Naive B cell (primary cell): ENCODE measurements at regions not wholly inside any gene's neighbourhood (a gene's known extent, or its start where the extent isn't known, plus 50 kb on each side); places are given as distances from the start of the nearest gene placed in this dataset.

Source experiments
- ATAC-seq, 2 donors: fragments of 150-1000 bp; cut with Tn5 transposase; 2 replicates each; pipeline ENCODE4 v1.10.0; 2021; ENCODE audit warnings: low read depth in 2 of 2, mild to moderate bottlenecking in 2 of 2, moderate library complexity in 2 of 2
- DNase-seq: peaks from one replicate; pipeline ENCODE4 v3.0.0; 2022
- H3K27ac Mint-ChIP-seq, 6 donors: one replicate each; pipeline ENCODE4 v1.8.0; 2020 to 2022; ENCODE audit warnings: mild to moderate bottlenecking in 6 of 6, mixed read lengths in 6 of 6, moderate library complexity in 5 of 6, inconsistent platforms in 2 of 6
- H3K27me3 Mint-ChIP-seq, 3 donors: one replicate each; pipeline ENCODE4 v1.8.0; 2021 to 2022; ENCODE audit warnings: mixed read lengths in 3 of 3, mild to moderate bottlenecking in 1 of 3
- H3K36me3 Mint-ChIP-seq, 2 donors: one replicate each; pipeline ENCODE4 v1.8.0; 2020 to 2022; ENCODE audit warnings: mixed read lengths in 2 of 2, inconsistent platforms in 1 of 2, mild to moderate bottlenecking in 1 of 2
- H3K4me1 Mint-ChIP-seq, 3 donors: one replicate each; pipeline ENCODE4 v1.8.0; 2020 to 2022; ENCODE audit warnings: mixed read lengths in 3 of 3, inconsistent platforms in 1 of 3, mild to moderate bottlenecking in 1 of 3, moderate library complexity in 1 of 3
- H3K4me3 Mint-ChIP-seq, 8 donors: one replicate each; pipeline ENCODE4 v1.8.0; 2020 to 2022; ENCODE audit warnings: mild to moderate bottlenecking in 8 of 8, mixed read lengths in 8 of 8, moderate library complexity in 8 of 8, inconsistent platforms in 2 of 8
- H3K9me3 Mint-ChIP-seq, 7 donors: one replicate each; pipeline ENCODE4 v1.8.0; 2020 to 2022; ENCODE audit warnings: mixed read lengths in 7 of 7, mild to moderate bottlenecking in 5 of 7, inconsistent platforms in 2 of 7, moderate library complexity in 1 of 7

DNA sequence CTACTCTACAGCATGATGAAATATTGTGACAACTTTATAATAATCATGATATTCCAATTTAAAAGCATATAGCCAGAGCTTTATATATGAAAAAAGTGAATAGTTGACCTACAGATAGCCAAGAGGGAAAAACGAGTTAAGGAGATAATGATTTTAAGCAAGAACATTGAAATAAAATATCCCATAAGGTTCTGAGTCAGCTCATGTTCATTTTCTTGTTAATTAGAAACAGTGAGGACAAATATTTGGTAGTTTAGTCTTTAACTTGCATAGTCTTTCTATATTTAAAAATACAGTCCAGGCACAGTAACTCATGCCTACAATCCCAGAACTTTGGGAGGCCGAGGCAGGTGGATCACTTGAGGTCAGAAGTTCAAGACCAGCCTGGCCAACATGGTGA, 55.8 kb upstream of the CDH6 start:
- H3K27me3 Mint-ChIP-seq = no peaks in the 10 kb centered on the region
- H3K4me3 Mint-ChIP-seq = no peak overlapping the region
- no peak for ATAC-seq

DNA sequence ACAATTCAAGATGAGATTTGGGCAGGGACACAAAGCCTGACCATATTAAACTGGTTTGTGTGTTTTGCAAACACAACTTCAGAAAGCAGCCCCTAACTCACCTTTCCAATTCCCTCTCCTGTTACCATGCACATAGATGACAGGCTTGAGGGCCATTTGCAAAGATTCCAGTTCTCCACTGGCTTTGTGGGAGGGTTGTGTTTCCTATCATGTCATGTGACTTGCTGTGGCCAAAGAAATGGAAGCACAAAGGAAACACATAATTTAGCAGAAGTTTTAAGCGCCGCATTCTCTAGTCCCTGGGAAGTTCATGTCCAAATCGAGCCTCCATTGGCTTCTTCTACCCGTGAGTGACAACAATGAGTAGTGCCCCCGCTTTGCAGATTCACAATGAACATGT, 57.9 kb upstream of the CDH6 start:
- H3K4me3 Mint-ChIP-seq = no peak overlapping the region
- H3K4me1 Mint-ChIP-seq = no peaks in the 10 kb centered on the region
- H3K27me3 Mint-ChIP-seq = no peaks in the 10 kb centered on the region
- ATAC-seq (no peak), DNase-seq (no peak)
- peaks cover 0 to 5% (median 3%) of the 10 kb centered on the region in 7 donors for H3K9me3 Mint-ChIP-seq
- H3K27ac Mint-ChIP-seq = no peak overlapping the region
- H3K36me3 Mint-ChIP-seq = no peaks in the 10 kb centered on the region

More for the DNA sequence above, 55.8 kb upstream of the CDH6 start:
- H3K27ac Mint-ChIP-seq = no peak overlapping the region
- peaks cover 0 to 5% (median 3%) of the 10 kb centered on the region in 7 donors for H3K9me3 Mint-ChIP-seq
- no peak for DNase-seq
- H3K4me1 Mint-ChIP-seq = no peaks in the 10 kb centered on the region
- no peaks in the 10 kb centered on the region for H3K36me3 Mint-ChIP-seq

DNA sequence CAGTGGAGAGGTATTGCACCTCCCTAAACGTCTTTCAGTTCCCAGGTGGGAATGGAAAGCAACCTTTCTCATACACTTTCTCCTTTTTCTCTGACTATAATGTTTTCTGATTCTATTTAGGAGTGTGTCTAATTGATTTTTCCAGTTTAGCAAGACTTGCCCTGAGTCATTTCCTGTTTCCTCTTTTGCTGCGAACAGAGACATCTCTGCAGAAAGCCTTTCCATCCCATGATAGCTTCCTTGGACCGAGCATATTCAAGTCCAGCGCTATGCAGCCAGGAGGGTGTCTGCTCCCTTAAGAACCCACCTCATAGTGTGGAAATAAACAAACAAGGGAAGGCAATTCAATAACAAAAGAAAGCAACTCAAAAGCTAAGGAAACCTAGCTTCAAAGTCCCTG, 60.0 kb upstream of the CDH6 start:
- ATAC-seq = no peak
- Mint-ChIP-seq H3K27ac (no peak overlapping the region), H3K4me1 (no peaks in the 10 kb centered on the region), H3K4me3 (no peak overlapping the region), H3K27me3 (peaks cover 0 to 3% (median 0%) of the 10 kb centered on the region in 3 donors), H3K36me3 (no peaks in the 10 kb centered on the region), H3K9me3 (peaks cover 0 to 4% (median 2%) of the 10 kb centered on the region in 7 donors)
- no peak for DNase-seq

DNA sequence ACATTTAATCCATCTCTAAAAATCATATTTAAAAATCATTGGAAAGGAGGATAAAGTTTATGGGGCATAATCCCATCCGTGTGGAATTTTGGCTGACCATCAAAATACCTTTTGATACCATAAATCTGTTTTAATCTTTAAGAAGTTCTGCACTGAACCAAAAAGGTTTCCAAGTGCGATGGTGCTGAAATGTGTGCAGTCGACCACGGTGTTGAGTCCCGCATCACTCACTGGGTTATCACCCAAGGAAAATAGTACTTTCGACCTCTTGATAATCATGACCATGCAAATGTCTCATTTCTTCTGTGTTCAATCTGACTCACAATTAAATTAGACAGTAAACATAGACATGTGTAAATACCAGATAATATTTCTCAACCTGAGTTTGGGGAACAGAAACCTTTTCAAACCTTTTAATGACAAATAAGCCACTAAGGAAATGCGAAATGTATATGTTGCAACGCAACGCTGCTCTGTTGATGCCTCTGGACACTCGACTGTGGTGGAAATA, 62.0 kb upstream of the CDH6 start:
- ATAC-seq = no peak
- Mint-ChIP-seq H3K27ac (no peak overlapping the region), H3K4me3 (no peak overlapping the region), H3K4me1 (no peaks in the 10 kb centered on the region), H3K27me3 (peaks cover 0 to 3% (median 0%) of the 10 kb centered on the region in 3 donors), H3K36me3 (no peaks in the 10 kb centered on the region), H3K9me3 (peaks cover 0 to 12% (median 3%) of the 10 kb centered on the region in 7 donors)
- no peak for DNase-seq

DNA sequence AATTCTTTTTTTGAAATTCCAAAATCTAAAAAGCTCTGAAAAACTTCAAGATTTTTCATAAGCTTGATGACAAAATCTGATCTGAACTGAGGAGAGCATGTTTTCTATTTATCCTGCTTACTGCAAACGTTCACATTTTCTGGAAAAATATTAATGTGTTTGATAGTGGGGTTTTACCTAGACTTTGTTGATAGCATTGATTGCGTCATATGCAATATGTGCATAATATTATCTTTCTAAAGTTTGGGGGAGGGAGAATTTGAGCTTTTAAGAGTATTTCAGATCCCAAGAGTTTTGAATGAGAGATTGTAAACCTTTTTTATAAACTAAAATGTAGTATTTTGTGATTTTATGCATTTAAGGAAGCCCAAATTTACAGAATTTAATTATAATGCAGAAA, 62.8 kb upstream of the CDH6 start:
- Mint-ChIP-seq H3K27me3 (peaks cover 0 to 3% (median 0%) of the 10 kb centered on the region in 3 donors), H3K4me3 (no peak overlapping the region), H3K36me3 (no peaks in the 10 kb centered on the region), H3K27ac (no peak overlapping the region), H3K4me1 (no peaks in the 10 kb centered on the region), H3K9me3 (peaks cover 0 to 17% (median 3%) of the 10 kb centered on the region in 7 donors)
- ATAC-seq = no peak
- no peak for DNase-seq

DNA sequence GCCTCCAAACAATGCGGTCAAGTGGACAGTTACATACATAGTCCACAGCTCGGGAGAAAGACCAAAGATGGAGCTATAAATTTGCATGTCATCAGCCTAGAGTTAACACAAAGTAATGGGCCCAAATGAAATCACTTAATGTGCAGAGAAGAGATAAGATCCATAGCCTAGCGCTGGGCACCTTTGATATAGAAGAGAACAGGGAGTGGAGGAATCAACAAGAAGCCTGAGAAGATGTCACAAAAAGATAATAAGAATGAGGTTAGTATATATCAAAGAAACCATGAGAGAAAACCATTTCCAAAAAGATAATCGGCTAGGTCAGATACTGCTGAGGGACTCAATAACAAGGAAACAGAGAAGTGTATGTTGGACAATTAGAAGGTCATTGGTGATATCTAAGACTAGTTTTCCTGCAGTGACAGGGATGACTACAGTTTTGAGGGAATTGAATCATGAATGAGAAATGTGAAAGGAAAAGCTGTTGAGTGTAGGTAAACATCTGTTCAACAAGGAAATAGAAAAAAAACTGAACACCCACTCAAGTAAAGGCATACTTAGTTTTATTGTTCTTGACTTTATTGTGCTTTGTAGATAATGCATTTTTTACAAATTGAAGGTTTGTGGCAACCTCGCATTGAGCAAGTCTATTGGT, 68.7 kb upstream of the CDH6 start:
- Mint-ChIP-seq H3K27ac (no peak overlapping the region), H3K9me3 (peaks cover 0 to 17% (median 2%) of the 10 kb centered on the region in 7 donors), H3K36me3 (no peaks in the 10 kb centered on the region), H3K4me3 (no peak overlapping the region), H3K4me1 (no peaks in the 10 kb centered on the region), H3K27me3 (peaks cover 0 to 3% (median 0%) of the 10 kb centered on the region in 3 donors)
- ATAC-seq (no peak), DNase-seq (no peak)

DNA sequence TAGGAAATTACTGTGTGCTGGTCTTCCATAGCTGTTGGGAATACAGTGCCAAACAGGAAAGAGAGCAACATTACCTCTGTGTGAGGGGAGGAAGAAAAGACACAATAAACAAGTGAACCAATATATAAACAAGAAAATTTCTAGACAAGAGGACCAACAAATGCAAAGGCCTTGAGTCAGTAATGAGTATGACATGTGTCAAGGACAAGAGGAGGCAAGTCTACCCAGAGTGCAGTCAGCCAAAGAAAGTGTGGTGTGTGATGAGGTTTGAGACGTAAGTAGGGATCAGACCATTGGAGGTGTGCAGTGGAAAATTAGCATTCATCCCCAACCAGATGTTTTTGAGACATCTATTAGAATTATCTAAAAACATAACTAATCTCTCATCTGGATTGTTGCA, 69.5 kb upstream of the CDH6 start:
- Mint-ChIP-seq H3K36me3 (no peaks in the 10 kb centered on the region), H3K9me3 (peaks cover 0 to 17% (median 2%) of the 10 kb centered on the region in 7 donors), H3K27ac (peak overlapping the region in 1 of 6 donors; percentile 22), H3K4me3 (no peak overlapping the region), H3K27me3 (no peaks in the 10 kb centered on the region), H3K4me1 (no peaks in the 10 kb centered on the region)
- DNase-seq (no peak), ATAC-seq (no peak)

DNA sequence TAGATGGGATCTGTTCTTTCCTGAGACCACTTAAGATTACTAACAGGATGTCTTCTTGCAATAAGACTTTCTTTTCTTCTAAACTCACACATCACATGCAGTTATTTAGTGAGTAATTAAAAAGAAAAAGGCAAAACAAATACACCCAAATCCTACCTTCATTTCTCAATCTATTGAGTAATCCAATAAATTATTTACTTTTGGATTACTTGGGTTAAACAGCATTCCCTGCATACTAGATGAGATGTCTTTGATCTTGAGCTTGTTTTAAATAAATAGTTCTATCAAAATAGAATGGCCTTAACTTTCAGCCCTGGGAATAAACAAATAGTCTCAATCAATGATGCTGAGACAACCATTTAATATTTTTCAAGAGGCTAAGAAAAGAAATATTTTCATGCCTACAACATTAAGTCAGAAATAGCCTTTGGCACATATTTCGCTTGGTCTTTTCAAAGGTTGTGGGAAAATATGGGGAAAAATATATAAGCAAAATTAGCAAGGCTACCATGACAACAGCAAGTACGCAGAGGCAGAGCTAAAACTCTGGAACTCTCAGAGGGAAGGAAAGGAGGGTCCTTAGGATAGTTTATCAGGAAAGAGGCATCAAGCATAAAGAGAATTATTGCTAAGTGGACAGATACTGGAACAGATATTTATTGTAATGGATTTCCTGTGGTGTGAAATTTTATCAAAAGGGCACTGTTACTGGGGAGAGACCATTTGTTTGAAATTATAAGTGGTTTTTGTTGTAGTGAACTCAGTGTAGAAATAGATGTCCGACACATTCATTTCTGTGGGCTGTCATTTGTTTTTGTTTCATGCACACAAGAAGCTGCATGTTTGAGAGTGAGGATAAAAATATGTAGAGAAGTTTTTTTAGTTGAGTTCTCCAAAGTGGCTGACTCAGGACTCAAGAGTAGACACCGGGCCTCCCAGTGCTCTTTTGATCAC, 70.2 kb upstream of the CDH6 start:
- H3K4me1 Mint-ChIP-seq = no peaks in the 10 kb centered on the region
- peak overlapping the region in 1 of 6 donors; percentile 22 for H3K27ac Mint-ChIP-seq
- no peak overlapping the region for H3K4me3 Mint-ChIP-seq
- H3K9me3 Mint-ChIP-seq = peaks cover under 1 to 17% (median 7%) of the 10 kb centered on the region in 7 donors
- ATAC-seq (no peak), DNase-seq (no peak)
- no peaks in the 10 kb centered on the region for H3K36me3 Mint-ChIP-seq
- no peaks in the 10 kb centered on the region for H3K27me3 Mint-ChIP-seq

DNA sequence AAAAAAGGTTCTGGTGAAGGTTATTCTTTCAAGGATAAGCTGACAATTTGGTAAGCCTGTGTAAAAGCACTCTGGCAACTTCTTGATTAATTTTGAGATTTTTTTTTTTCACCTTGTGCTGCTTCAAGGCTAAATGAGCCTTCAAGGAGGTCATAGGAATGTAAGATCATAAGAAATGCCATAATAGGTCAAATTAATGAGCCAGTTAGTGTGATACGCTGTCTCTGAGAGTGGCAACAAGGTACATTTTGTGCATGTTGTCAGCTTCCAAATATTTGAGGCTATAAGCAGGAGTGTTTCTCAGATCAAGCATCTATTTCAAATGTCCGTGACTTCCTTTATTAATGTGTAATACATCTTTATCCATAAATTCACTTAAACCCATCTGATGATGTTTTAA, 72.3 kb upstream of the CDH6 start:
- Mint-ChIP-seq H3K27ac (no peak overlapping the region), H3K4me3 (no peak overlapping the region)

DNA sequence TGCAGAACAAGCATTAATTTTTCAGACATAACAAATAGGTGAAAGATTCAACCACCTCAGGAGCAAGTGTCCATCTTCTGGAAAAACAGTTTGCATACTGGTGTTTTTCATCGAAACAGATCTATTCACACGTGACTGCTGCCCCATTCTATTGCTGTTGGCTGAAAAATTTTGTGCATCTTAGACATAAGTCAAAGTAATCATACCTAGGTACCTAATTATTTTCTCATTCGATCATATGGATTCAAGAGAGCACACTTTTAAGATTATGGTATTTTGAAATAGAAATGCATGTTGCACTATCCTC, 72.9 kb upstream of the CDH6 start:
- ATAC-seq = no peak
- H3K9me3 Mint-ChIP-seq = peaks cover 0 to 13% (median 5%) of the 10 kb centered on the region in 7 donors
- no peak overlapping the region for H3K27ac Mint-ChIP-seq

More for the DNA sequence above, 72.3 kb upstream of the CDH6 start:
- H3K4me1 Mint-ChIP-seq = no peaks in the 10 kb centered on the region
- no peaks in the 10 kb centered on the region for H3K27me3 Mint-ChIP-seq
- DNase-seq (no peak), ATAC-seq (no peak)
- H3K9me3 Mint-ChIP-seq = peaks cover 0 to 13% (median 4%) of the 10 kb centered on the region in 7 donors
- H3K36me3 Mint-ChIP-seq = no peaks in the 10 kb centered on the region

DNA sequence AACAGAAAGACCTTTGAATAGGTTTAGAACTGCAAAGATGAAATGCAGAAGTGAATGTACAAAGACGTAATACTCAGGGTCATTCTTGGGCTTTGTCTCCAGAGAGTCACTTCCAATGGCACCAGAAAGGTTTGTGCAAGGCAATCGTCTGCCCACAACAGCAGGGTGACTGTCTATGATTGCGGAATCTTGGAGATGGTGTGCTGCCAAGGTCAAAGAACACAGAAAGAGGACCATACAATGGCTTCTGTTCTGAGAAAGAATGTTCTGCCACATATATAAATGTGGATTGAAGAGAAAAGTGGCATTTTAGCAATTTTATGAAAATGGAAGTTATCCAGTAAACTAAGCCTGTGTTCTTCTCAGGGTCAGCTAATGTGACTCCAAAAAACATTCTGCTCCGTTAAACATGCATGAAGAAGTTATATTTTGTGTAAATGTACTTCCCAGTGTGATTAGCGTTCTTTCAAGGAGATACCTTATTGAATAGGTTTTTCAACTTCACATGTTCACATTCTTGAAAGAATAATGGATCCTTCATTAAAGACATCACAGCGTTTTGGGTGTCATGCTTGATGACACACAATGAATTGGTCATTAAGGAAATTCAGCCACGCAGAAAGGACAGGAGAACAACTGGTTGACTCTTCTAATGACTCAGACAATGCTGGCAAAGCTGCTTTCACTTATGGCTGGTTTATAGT, 73.4 kb upstream of the CDH6 start:
- no peak overlapping the region for H3K4me3 Mint-ChIP-seq
- no peaks in the 10 kb centered on the region for H3K4me1 Mint-ChIP-seq
- no peak for DNase-seq
- H3K27me3 Mint-ChIP-seq = no peaks in the 10 kb centered on the region
- no peaks in the 10 kb centered on the region for H3K36me3 Mint-ChIP-seq
- H3K27ac Mint-ChIP-seq = no peak overlapping the region
- H3K9me3 Mint-ChIP-seq = peaks cover 0 to 13% (median 5%) of the 10 kb centered on the region in 7 donors
- no peak for ATAC-seq

More for the DNA sequence above, 72.9 kb upstream of the CDH6 start:
- no peak for DNase-seq
- no peaks in the 10 kb centered on the region for H3K27me3 Mint-ChIP-seq
- no peaks in the 10 kb centered on the region for H3K36me3 Mint-ChIP-seq
- no peaks in the 10 kb centered on the region for H3K4me1 Mint-ChIP-seq
- no peak overlapping the region for H3K4me3 Mint-ChIP-seq

DNA sequence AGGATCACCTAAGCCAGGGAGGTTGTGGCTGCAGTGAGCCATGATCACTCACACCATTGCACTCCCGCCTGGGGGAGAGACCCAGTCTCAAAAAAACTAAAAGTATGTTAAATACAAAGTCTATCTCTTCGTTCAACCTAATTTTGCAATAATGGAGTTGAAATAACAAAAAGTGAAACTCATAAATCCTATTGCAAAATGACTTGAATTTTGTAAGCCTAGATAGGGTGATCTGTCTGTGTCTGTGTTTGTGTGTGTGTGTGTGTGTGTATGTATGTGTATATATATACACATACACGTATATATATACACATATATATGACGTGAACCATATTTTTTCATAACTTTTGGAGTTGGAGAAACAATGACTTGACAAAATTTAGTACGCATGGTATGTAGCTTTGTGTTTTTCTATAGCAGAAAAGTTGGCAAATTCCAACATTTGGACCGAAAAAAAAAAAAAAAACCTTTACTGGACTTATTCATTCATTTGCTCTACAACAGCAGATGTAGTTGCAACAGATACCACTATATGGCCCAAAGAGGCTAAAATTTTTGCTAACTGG, 76.9 kb upstream of the CDH6 start:
- Mint-ChIP-seq H3K9me3 (peaks cover 0 to 7% (median 4%) of the 10 kb centered on the region in 7 donors), H3K4me3 (no peak overlapping the region), H3K36me3 (no peaks in the 10 kb centered on the region), H3K27ac (no peak overlapping the region), H3K4me1 (no peaks in the 10 kb centered on the region), H3K27me3 (no peaks in the 10 kb centered on the region)
- no peak for ATAC-seq
- no peak for DNase-seq

DNA sequence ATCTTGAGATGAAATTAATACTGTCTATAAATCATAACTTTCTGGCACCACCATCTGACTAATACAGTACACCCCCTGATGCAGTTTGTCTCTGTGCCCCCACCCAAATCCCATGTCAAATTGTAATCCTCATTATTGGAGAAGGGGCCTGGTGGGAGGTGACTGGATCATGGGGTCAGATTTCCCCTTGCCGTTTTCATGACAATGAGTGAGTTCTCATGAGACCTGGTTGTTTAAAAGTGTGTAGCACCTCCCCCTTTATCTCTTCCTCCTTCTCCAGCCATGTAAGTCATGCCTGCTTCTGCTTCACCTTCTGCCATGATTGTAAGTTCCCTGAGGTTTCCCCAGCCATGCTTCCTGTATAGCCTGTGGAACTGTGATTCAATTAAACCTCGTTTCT, 78.7 kb upstream of the CDH6 start:
- Mint-ChIP-seq H3K36me3 (no peaks in the 10 kb centered on the region), H3K4me3 (no peak overlapping the region), H3K4me1 (no peaks in the 10 kb centered on the region), H3K9me3 (peaks cover 0 to 10% (median 5%) of the 10 kb centered on the region in 7 donors), H3K27me3 (no peaks in the 10 kb centered on the region), H3K27ac (no peak overlapping the region)
- DNase-seq (no peak), ATAC-seq (no peak)
